ENCODE measurements at regions not wholly inside any gene's neighbourhood (a gene's known extent, or its start where the extent isn't known, plus 50 kb on each side); places are given as distances from the start of the nearest gene placed in this dataset.

GRCh38 chr1:5670590-5671350 is 321.5 kb downstream of the NPHP4 start:
- intact Hi-C loops (cut with micrococcal nuclease), result no loop called here
- Mint-ChIP-seq H3K4me1 (no peaks in the 10 kb centered on the region), H3K9me3 (peaks cover 12% of the 10 kb centered on the region), H3K36me3 (ENCODE audit: low read depth) (no peaks in the 10 kb centered on the region), H3K27ac (no peak overlapping the region), H3K4me3 (no peak overlapping the region), H3K27me3 (no peaks in the 10 kb centered on the region)
- no peak for DNase-seq
- no peak for ATAC-seq (ENCODE audit: low read depth)
- CTCF ChIA-PET, result no interaction called here
- POLR2A ChIA-PET, result no interaction called here
- no peak for TF ChIP-seq CTCF (IDR thresholded peaks at IDR 0.05)

GRCh38 chr1:5667513-5668325 is 324.5 kb downstream of the NPHP4 start:
- no peaks in the 10 kb centered on the region for H3K36me3 Mint-ChIP-seq (ENCODE audit: low read depth)
- peaks cover 3% of the 10 kb centered on the region for H3K9me3 Mint-ChIP-seq
- DNase-seq (no peak), ATAC-seq (ENCODE audit: low read depth) (no peak)
- no peak overlapping the region for H3K4me3 Mint-ChIP-seq
- no peak overlapping the region for H3K27ac Mint-ChIP-seq
- no peaks in the 10 kb centered on the region for H3K27me3 Mint-ChIP-seq
- H3K4me1 Mint-ChIP-seq, result no peaks in the 10 kb centered on the region
- intact Hi-C loops (cut with micrococcal nuclease), result no loop called here
- POLR2A ChIA-PET, result no interaction called here
- no peak for TF ChIP-seq CTCF (IDR thresholded peaks at IDR 0.05)
- CTCF ChIA-PET, result no interaction called here

- Mint-ChIP-seq H3K4me1 (no peaks in the 10 kb centered on the region), H3K9me3 (no peaks in the 10 kb centered on the region), H3K4me3 (no peak overlapping the region), H3K27ac (no peak overlapping the region), H3K36me3 (ENCODE audit: low read depth) (no peaks in the 10 kb centered on the region), H3K27me3 (peaks cover 3% of the 10 kb centered on the region)
- intact Hi-C loops (cut with micrococcal nuclease), result no loop called here
- DNase-seq, result no peak
- CTCF ChIA-PET, result no interaction called here
- ATAC-seq (ENCODE audit: low read depth), result no peak
- TF ChIP-seq CTCF (IDR thresholded peaks at IDR 0.05), result no peak
- POLR2A ChIA-PET, result no interaction called here
Observed at GRCh38 chr1:5664906-5665875, 327.0 kb downstream of the NPHP4 start.

- Mint-ChIP-seq H3K4me1 (no peaks in the 10 kb centered on the region), H3K4me3 (no peak overlapping the region), H3K36me3 (ENCODE audit: low read depth) (no peaks in the 10 kb centered on the region), H3K27me3 (peaks cover 3% of the 10 kb centered on the region), H3K27ac (no peak overlapping the region), H3K9me3 (no peaks in the 10 kb centered on the region)
- intact Hi-C loops (cut with micrococcal nuclease), result no loop called here
- no peak for DNase-seq
- TF ChIP-seq CTCF (IDR thresholded peaks at IDR 0.05), result no peak
- ChIA-PET CTCF (no interaction called here), POLR2A (no interaction called here)
- ATAC-seq (ENCODE audit: low read depth), result no peak
Observed at GRCh38 chr1:5664081-5664768, 328.0 kb downstream of the NPHP4 start.

Data from activated B cell treated with CpG ODN at 0.5 μM for 24 hours (primary cell).